ENCODE measurements at regions not wholly inside any gene's neighbourhood (a gene's known extent, or its start where the extent isn't known, plus 50 kb on each side); places are given as distances from the start of the nearest gene placed in this dataset.

DNA sequence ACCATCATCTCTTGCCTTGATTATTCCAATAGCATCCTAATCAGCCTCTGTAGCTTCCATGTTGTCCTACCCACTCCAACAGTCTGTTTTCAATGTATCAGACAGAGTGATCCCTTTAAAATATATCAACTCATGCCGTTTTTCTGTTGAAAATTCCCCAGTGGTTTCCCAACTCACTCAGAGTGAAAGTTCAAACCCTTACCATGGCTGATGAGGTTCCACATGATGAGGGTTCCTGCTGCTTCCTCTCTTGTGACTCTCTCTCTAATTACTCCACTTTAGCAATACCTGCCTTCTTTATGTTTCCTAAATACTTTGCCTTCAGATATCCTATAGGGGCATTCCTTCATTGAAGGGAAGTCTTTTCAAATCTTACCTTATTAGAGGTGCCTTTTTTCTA, 334.7 kb downstream of the PPP1R2C start:
- DNase-seq (no peak), ATAC-seq (ENCODE audit: insufficient read depth, low read depth) (no peak)
- no peak overlapping the region for H3K4me3 ChIP-seq (ENCODE audit: low read depth in 1 of 2, low read length in 2 of 2)
- no peaks in the 10 kb centered on the region for H3K79me2 ChIP-seq (ENCODE audit: insufficient read depth, low read length)
- no peak overlapping the region for H3K4me2 ChIP-seq (ENCODE audit: insufficient read depth, low read length)
- no peak overlapping the region for H3K9ac ChIP-seq (ENCODE audit: low read depth, low read length)
- no peaks in the 10 kb centered on the region for H4K20me1 ChIP-seq (ENCODE audit: insufficient read depth, low read length)
- no peaks in the 10 kb centered on the region for H3K27me3 ChIP-seq (ENCODE audit: insufficient read depth, low read length, poor library complexity)
- TF ChIP-seq, protein P1, sequence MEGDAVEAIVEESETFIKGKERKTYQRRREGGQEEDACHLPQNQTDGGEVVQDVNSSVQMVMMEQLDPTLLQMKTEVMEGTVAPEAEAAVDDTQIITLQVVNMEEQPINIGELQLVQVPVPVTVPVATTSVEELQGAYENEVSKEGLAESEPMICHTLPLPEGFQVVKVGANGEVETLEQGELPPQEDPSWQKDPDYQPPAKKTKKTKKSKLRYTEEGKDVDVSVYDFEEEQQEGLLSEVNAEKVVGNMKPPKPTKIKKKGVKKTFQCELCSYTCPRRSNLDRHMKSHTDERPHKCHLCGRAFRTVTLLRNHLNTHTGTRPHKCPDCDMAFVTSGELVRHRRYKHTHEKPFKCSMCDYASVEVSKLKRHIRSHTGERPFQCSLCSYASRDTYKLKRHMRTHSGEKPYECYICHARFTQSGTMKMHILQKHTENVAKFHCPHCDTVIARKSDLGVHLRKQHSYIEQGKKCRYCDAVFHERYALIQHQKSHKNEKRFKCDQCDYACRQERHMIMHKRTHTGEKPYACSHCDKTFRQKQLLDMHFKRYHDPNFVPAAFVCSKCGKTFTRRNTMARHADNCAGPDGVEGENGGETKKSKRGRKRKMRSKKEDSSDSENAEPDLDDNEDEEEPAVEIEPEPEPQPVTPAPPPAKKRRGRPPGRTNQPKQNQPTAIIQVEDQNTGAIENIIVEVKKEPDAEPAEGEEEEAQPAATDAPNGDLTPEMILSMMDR (IDR thresholded peaks at IDR 0.05; ENCODE audit: borderline replicate concordance, extremely low read depth, low read length, poor library complexity, severe bottlenecking): no peak
- TF ChIP-seq EZH2 (IDR thresholded peaks at IDR 0.05; ENCODE audit: borderline replicate concordance, low read depth, low read length, severe bottlenecking): no peak
- no peak overlapping the region for H2AFZ ChIP-seq (ENCODE audit: low read depth, low read length)
- H3K4me1 ChIP-seq (ENCODE audit: insufficient read depth, low read length): no peaks in the 10 kb centered on the region
- no peaks in the 10 kb centered on the region for H3K36me3 ChIP-seq (ENCODE audit: insufficient read depth, low read length)
- no peak overlapping the region for H3K27ac ChIP-seq (ENCODE audit: low read length)
- no peaks in the 10 kb centered on the region for H3K9me3 ChIP-seq (ENCODE audit: insufficient read depth, low read length, severe bottlenecking)

DNA sequence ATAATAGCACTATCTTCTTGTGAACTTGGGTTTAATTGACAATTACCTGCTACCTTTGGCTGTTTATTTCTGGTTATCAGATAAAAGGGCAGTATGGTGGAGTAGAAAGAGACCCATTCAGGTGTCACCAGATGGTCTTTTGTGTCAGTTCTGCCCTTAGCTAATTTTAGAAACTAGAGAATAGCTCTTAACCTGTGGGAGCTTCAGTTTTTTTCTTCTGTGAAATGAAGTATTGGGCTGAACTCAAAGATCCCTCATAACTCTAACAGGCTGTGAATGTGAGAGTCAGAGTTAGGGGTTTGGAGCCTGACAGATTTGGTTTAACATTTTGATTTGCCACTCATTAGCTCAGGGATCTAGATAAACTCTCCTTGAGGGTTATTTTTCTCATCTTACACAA, 335.2 kb downstream of the PPP1R2C start:
- H4K20me1 ChIP-seq (ENCODE audit: insufficient read depth, low read length): no peaks in the 10 kb centered on the region
- no peaks in the 10 kb centered on the region for H3K79me2 ChIP-seq (ENCODE audit: insufficient read depth, low read length)
- no peak overlapping the region for H2AFZ ChIP-seq (ENCODE audit: low read depth, low read length)
- no peak for DNase-seq
- no peaks in the 10 kb centered on the region for H3K36me3 ChIP-seq (ENCODE audit: insufficient read depth, low read length)
- H3K27me3 ChIP-seq (ENCODE audit: insufficient read depth, low read length, poor library complexity): no peaks in the 10 kb centered on the region
- no peak for TF ChIP-seq EZH2 (IDR thresholded peaks at IDR 0.05; ENCODE audit: borderline replicate concordance, low read depth, low read length, severe bottlenecking)
- TF ChIP-seq, protein P1 (IDR thresholded peaks at IDR 0.05; ENCODE audit: borderline replicate concordance, extremely low read depth, low read length, poor library complexity, severe bottlenecking): no peak
- no peak overlapping the region for H3K27ac ChIP-seq (ENCODE audit: low read length)
- H3K4me2 ChIP-seq (ENCODE audit: insufficient read depth, low read length): no peak overlapping the region
- no peak overlapping the region for H3K4me3 ChIP-seq (ENCODE audit: low read depth in 1 of 2, low read length in 2 of 2)
- H3K4me1 ChIP-seq (ENCODE audit: insufficient read depth, low read length): no peaks in the 10 kb centered on the region
- ATAC-seq (ENCODE audit: insufficient read depth, low read depth): no peak
- no peak overlapping the region for H3K9ac ChIP-seq (ENCODE audit: low read depth, low read length)
- H3K9me3 ChIP-seq (ENCODE audit: insufficient read depth, low read length, severe bottlenecking): no peaks in the 10 kb centered on the region

DNA sequence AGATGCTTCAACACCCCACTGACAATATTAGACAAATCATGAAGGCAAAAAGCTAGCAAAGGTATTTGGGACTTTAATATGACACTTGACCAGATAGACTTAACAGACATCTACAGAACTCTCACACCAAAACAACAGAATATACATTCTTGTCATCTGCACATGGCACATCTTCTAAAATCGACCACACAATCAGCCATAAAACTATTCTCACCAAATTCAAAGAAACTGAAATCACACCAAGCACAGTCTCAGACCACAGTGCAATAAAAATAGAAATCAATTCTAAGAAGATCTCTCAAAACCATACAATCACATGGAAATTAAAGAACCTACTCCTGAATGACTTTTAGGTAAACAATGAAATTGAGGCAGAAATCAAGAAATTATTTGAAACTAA, 340.8 kb downstream of the PPP1R2C start:
- DNase-seq (no peak), ATAC-seq (ENCODE audit: insufficient read depth, low read depth) (no peak)
- no peaks in the 10 kb centered on the region for H3K79me2 ChIP-seq (ENCODE audit: insufficient read depth, low read length)
- H3K27me3 ChIP-seq (ENCODE audit: insufficient read depth, low read length, poor library complexity): no peaks in the 10 kb centered on the region
- H3K27ac ChIP-seq (ENCODE audit: low read length): no peak overlapping the region
- H4K20me1 ChIP-seq (ENCODE audit: insufficient read depth, low read length): no peaks in the 10 kb centered on the region
- no peak for TF ChIP-seq EZH2 (IDR thresholded peaks at IDR 0.05; ENCODE audit: borderline replicate concordance, low read depth, low read length, severe bottlenecking)
- TF ChIP-seq, protein P1 (IDR thresholded peaks at IDR 0.05; ENCODE audit: borderline replicate concordance, extremely low read depth, low read length, poor library complexity, severe bottlenecking): no peak
- no peaks in the 10 kb centered on the region for H3K4me1 ChIP-seq (ENCODE audit: insufficient read depth, low read length)
- H3K9ac ChIP-seq (ENCODE audit: low read depth, low read length): no peak overlapping the region
- no peaks in the 10 kb centered on the region for H3K36me3 ChIP-seq (ENCODE audit: insufficient read depth, low read length)
- H3K4me2 ChIP-seq (ENCODE audit: insufficient read depth, low read length): no peak overlapping the region
- no peak overlapping the region for H2AFZ ChIP-seq (ENCODE audit: low read depth, low read length)
- no peak overlapping the region for H3K4me3 ChIP-seq (ENCODE audit: low read depth in 1 of 2, low read length in 2 of 2)
- H3K9me3 ChIP-seq (ENCODE audit: insufficient read depth, low read length, severe bottlenecking): no peaks in the 10 kb centered on the region
